HG03045 (cell line): ENCODE measurements at regions not wholly inside any gene's neighbourhood (a gene's known extent, or its start where the extent isn't known, plus 50 kb on each side); places are given as distances from the start of the nearest gene placed in this dataset.
"Not testable (repeated sequence)": the region's sequence is repeated elsewhere in the genome, so short reads cannot be mapped to it uniquely, and the experiment has no call there.

Experiments
- ATAC-seq: cut with Tn5 transposase; IDR thresholded peaks from one replicate; pipeline ENCODE4 v1.9.1; 2021; ENCODE audit warnings: mild to moderate bottlenecking, moderate library complexity; ENCODE audit not compliant: unreplicated experiment

- no peak for ATAC-seq
Observed at GRCh38 chr3:176247191-176247590, 950.1 kb downstream of the TBL1XR1 start.

GRCh38 chr3:176219970-176220369 is 977.3 kb downstream of the TBL1XR1 start:
- ATAC-seq, result no peak

GRCh38 chr3:176214758-176215157 is 982.5 kb downstream of the TBL1XR1 start:
- ATAC-seq, result no peak

GRCh38 chr3:176213314-176213713 is 984.0 kb downstream of the TBL1XR1 start:
- ATAC-seq, result not testable (repeated sequence)

GRCh38 chr3:176208915-176209314 is 988.4 kb downstream of the TBL1XR1 start:
- no peak for ATAC-seq

GRCh38 chr3:176208283-176208682 is 989.0 kb downstream of the TBL1XR1 start:
- no peak for ATAC-seq

GRCh38 chr3:176206809-176207208 is 990.5 kb downstream of the TBL1XR1 start:
- ATAC-seq, result no peak

GRCh38 chr3:176202652-176203051 is 994.6 kb downstream of the TBL1XR1 start:
- no peak for ATAC-seq

- ATAC-seq, result no peak
Observed at GRCh38 chr3:176193032-176193730, 1004.1 kb downstream of the TBL1XR1 start.

- no peak for ATAC-seq
Observed at GRCh38 chr3:176190755-176191154, 1006.5 kb downstream of the TBL1XR1 start.

GRCh38 chr3:176183181-176183580 is 1014.1 kb downstream of the TBL1XR1 start:
- ATAC-seq, result no peak

GRCh38 chr3:176174060-176174459 is 1023.2 kb downstream of the TBL1XR1 start:
- ATAC-seq, result no peak

- ATAC-seq, result no peak
Observed at GRCh38 chr3:176172492-176172891, 1024.8 kb downstream of the TBL1XR1 start.

- no peak for ATAC-seq
Observed at GRCh38 chr3:176167272-176167671, 1030.0 kb downstream of the TBL1XR1 start.

- no peak for ATAC-seq
Observed at GRCh38 chr3:176160997-176161396, 1036.3 kb downstream of the TBL1XR1 start.

GRCh38 chr3:176159796-176160195 is 1037.5 kb downstream of the TBL1XR1 start:
- no peak for ATAC-seq

GRCh38 chr3:176155012-176155411 is 1042.3 kb downstream of the TBL1XR1 start:
- ATAC-seq, result no peak

- no peak for ATAC-seq
Observed at GRCh38 chr3:176149567-176149966, 1047.7 kb downstream of the TBL1XR1 start.

GRCh38 chr3:176147251-176147650 is 1050.0 kb downstream of the TBL1XR1 start:
- no peak for ATAC-seq

- ATAC-seq, result no peak
Observed at GRCh38 chr3:176141837-176142236, 1055.4 kb downstream of the TBL1XR1 start.

GRCh38 chr3:176120507-176120906 is 1076.8 kb downstream of the TBL1XR1 start:
- ATAC-seq, result no peak

- ATAC-seq, result no peak
Observed at GRCh38 chr3:176119826-176120225, 1077.5 kb downstream of the TBL1XR1 start.

- no peak for ATAC-seq
Observed at GRCh38 chr3:176106380-176106779, 1090.9 kb downstream of the TBL1XR1 start.
